MM.1S (cell line): ENCODE measurements at regions not wholly inside any gene's neighbourhood (a gene's known extent, or its start where the extent isn't known, plus 50 kb on each side); places are given as distances from the start of the nearest gene placed in this dataset.

Experiments
- DNase-seq: peaks from one replicate; pipeline ENCODE4 v3.0.0-alpha.2; 2015
- H2AFZ ChIP-seq: fragments of 300-600 bp; sonication (generic); 2 replicates; pipeline ENCODE4 v1.6.0; 2016; ENCODE audit warnings: antibody characterized with exemption, low read length
- H3F3A ChIP-seq: fragments of 300-600 bp; sonication (generic); 2 replicates; pipeline ENCODE4 v1.6.1; 2016; ENCODE audit warnings: mild to moderate bottlenecking, antibody characterized with exemption, low read length, moderate library complexity, mixed read lengths; ENCODE audit not compliant: insufficient read depth
- H3K27ac ChIP-seq: fragments of 300-600 bp; sonication (generic); 2 replicates; pipeline ENCODE4 v1.5.1; 2016; ENCODE audit warnings: mild to moderate bottlenecking, low read length
- H3K27me3 ChIP-seq: fragments of 300-600 bp; sonication (generic); replicated peaks from 2 replicates; pipeline ENCODE4 v1.6.0; 2016; ENCODE audit warnings: low read length; ENCODE audit not compliant: insufficient read depth
- H3K36me3 ChIP-seq: fragments of 300-600 bp; sonication (generic); replicated peaks from 2 replicates; pipeline ENCODE4 v1.6.1; 2016; ENCODE audit warnings: mild to moderate bottlenecking, low read length, mixed read lengths; ENCODE audit not compliant: insufficient read depth
- H3K4me1 ChIP-seq: fragments of 300-600 bp; sonication (generic); 2 replicates; pipeline ENCODE4 v1.6.1; 2016; ENCODE audit warnings: low read length, mixed read lengths
- H3K4me2 ChIP-seq: fragments of 300-600 bp; sonication (generic); 2 replicates; pipeline ENCODE4 v1.6.0; 2016; ENCODE audit warnings: low read depth, low read length
- H3K4me3 ChIP-seq: fragments of 300-600 bp; sonication (generic); 2 replicates; pipeline ENCODE4 v1.5.1; 2016; ENCODE audit warnings: low read length, mixed read lengths
- H3K79me2 ChIP-seq: fragments of 300-600 bp; sonication (generic); 2 replicates; pipeline ENCODE4 v1.6.1; 2016; ENCODE audit warnings: mixed run types, low read length, mixed read lengths
- H3K9ac ChIP-seq: fragments of 300-600 bp; sonication (generic); 2 replicates; pipeline ENCODE4 v1.6.1; 2016; ENCODE audit warnings: low read length, mixed read lengths
- H3K9me2 ChIP-seq: fragments of 300-600 bp; sonication (generic); replicated peaks from 2 replicates; pipeline ENCODE4 v1.6.1; 2016; ENCODE audit warnings: mild to moderate bottlenecking, low read length, mixed read lengths; ENCODE audit not compliant: insufficient read depth
- H3K9me3 ChIP-seq: fragments of 300-600 bp; sonication (generic); replicated peaks from 2 replicates; pipeline ENCODE4 v1.6.1; 2016; ENCODE audit warnings: mild to moderate bottlenecking, low read length, mixed read lengths; ENCODE audit not compliant: insufficient read depth
- H4K20me1 ChIP-seq: fragments of 300-600 bp; sonication (generic); 2 replicates; pipeline ENCODE4 v1.6.1; 2016; ENCODE audit warnings: mild to moderate bottlenecking, low read length, moderate library complexity, mixed read lengths; ENCODE audit not compliant: insufficient read depth
- EZH2 ChIP-seq: fragments of 300-600 bp; sonication (generic); optimal IDR thresholded peaks from 2 replicates; pipeline ENCODE3; 2017; ENCODE audit warnings: low read depth, mild to moderate bottlenecking, antibody characterized with exemption, low read length, mixed read lengths
- EZH2phosphoT487 ChIP-seq: fragments of 300-600 bp; sonication (generic); IDR thresholded peaks from 2 replicates; pipeline ENCODE4 v1.6.1; 2018; ENCODE audit warnings: antibody characterized with exemption, low read length
- TF ChIP-seq, protein P1 (sequence below): fragments of 300-600 bp; sonication (generic); IDR thresholded peaks from 2 replicates; pipeline ENCODE4 v1.5.1; 2016; ENCODE audit warnings: antibody characterized with exemption, low read length, mixed read lengths

- no peak overlapping the region for H3K4me3 ChIP-seq
- H3K27ac ChIP-seq, result no peak overlapping the region
- no peaks in the 10 kb centered on the region for H3K9me3 ChIP-seq
- no peak overlapping the region for H3K4me2 ChIP-seq
- no peak overlapping the region for H2AFZ ChIP-seq
- no peaks in the 10 kb centered on the region for H3F3A ChIP-seq
- no peaks in the 10 kb centered on the region for H3K36me3 ChIP-seq
- H3K9ac ChIP-seq, result no peak overlapping the region
- TF ChIP-seq EZH2, result no peak
- TF ChIP-seq, protein P1, sequence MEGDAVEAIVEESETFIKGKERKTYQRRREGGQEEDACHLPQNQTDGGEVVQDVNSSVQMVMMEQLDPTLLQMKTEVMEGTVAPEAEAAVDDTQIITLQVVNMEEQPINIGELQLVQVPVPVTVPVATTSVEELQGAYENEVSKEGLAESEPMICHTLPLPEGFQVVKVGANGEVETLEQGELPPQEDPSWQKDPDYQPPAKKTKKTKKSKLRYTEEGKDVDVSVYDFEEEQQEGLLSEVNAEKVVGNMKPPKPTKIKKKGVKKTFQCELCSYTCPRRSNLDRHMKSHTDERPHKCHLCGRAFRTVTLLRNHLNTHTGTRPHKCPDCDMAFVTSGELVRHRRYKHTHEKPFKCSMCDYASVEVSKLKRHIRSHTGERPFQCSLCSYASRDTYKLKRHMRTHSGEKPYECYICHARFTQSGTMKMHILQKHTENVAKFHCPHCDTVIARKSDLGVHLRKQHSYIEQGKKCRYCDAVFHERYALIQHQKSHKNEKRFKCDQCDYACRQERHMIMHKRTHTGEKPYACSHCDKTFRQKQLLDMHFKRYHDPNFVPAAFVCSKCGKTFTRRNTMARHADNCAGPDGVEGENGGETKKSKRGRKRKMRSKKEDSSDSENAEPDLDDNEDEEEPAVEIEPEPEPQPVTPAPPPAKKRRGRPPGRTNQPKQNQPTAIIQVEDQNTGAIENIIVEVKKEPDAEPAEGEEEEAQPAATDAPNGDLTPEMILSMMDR, result no peak
- TF ChIP-seq EZH2phosphoT487, result no peak
- no peaks in the 10 kb centered on the region for H3K27me3 ChIP-seq
- no peaks in the 10 kb centered on the region for H4K20me1 ChIP-seq
- no peaks in the 10 kb centered on the region for H3K79me2 ChIP-seq
- no peaks in the 10 kb centered on the region for H3K9me2 ChIP-seq
- no peaks in the 10 kb centered on the region for H3K4me1 ChIP-seq
- no peak for DNase-seq
These were observed 872.1 kb downstream of the PCDH7 start for GRCh38 chr4:31592293-31592692.

- Histone ChIP-seq H3K27me3 (no peaks in the 10 kb centered on the region), H3K9ac (no peak overlapping the region), H3K9me3 (no peaks in the 10 kb centered on the region), H3F3A (no peaks in the 10 kb centered on the region), H3K4me2 (no peak overlapping the region), H2AFZ (no peak overlapping the region), H3K4me1 (no peaks in the 10 kb centered on the region), H3K4me3 (no peak overlapping the region), H4K20me1 (no peaks in the 10 kb centered on the region), H3K79me2 (no peaks in the 10 kb centered on the region), H3K27ac (no peak overlapping the region), H3K36me3 (no peaks in the 10 kb centered on the region), H3K9me2 (no peaks in the 10 kb centered on the region)
- TF ChIP-seq, protein P1, result no peak
- TF ChIP-seq EZH2phosphoT487 (no peak), EZH2 (no peak)
- no peak for DNase-seq
These were observed 875.3 kb downstream of the PCDH7 start for GRCh38 chr4:31595496-31595895.

DNA sequence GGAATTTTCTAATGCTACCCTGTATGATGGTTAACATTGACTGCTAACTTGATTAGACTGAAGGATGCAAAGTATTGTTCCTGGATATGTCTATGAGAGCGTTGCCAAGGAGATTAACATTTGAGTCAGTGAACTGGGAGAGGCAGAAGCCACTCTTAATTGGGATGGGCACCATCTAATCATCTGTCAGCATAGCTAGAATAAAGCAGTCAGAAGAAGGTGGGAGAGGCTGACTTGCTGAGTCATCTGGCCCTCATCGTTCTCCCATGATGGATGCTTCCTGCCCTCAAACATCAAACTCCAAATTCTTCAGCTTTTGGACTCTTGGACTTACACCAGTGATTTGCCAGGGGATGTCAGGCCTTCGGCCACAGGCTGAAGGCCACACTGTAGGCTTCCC, 878.5 kb downstream of the PCDH7 start:
- no peak overlapping the region for H2AFZ ChIP-seq
- H3K27me3 ChIP-seq, result no peaks in the 10 kb centered on the region
- H3F3A ChIP-seq, result no peaks in the 10 kb centered on the region

More for the DNA sequence above, 878.5 kb downstream of the PCDH7 start:
- Histone ChIP-seq H3K4me2 (no peak overlapping the region), H3K4me1 (peaks cover 16% of the 10 kb centered on the region), H3K27ac (no peak overlapping the region), H3K79me2 (no peaks in the 10 kb centered on the region), H3K9ac (no peak overlapping the region), H3K36me3 (no peaks in the 10 kb centered on the region), H4K20me1 (no peaks in the 10 kb centered on the region), H3K9me3 (no peaks in the 10 kb centered on the region), H3K4me3 (no peak overlapping the region), H3K9me2 (no peaks in the 10 kb centered on the region)
- TF ChIP-seq EZH2phosphoT487 (no peak), EZH2 (no peak)
- TF ChIP-seq, protein P1, result no peak
- no peak for DNase-seq
